ENCODE measurements at regions not wholly inside any gene's neighbourhood (a gene's known extent, or its start where the extent isn't known, plus 50 kb on each side); places are given as distances from the start of the nearest gene placed in this dataset.

DNA sequence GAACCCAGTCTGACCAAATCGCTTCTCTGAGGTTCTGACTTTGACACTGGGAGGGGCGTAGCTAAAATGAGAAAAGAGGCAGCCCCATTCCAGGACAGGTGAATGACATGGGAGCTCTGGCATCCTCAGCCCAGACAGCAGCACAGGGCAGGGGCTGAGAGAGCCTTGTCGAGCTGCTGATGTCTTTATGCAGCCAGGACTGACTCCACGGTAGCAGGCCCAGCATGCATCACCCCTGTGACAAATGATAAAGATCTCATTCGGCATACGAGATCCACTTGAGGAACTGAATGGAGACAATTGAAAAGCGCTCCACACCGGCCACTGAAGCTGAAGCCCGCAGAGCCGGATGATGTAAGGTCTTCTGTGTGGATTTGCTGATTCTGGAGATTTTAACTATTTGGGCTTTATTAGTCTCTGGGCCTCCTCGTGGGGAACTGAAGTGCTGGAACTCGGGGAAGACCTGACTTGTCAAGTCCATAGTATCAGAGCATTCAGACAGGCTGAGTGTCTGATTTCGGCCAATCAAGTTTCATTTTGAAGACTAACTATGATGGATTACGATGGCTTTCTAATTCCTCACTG is 56.9 kb upstream of the MAP1LC3B2 start:
- DNase-seq (ENCODE audit: extremely low read depth in 1 of 11, low read depth in 9 of 11, low spot score in 4 of 11), result no peak

DNA sequence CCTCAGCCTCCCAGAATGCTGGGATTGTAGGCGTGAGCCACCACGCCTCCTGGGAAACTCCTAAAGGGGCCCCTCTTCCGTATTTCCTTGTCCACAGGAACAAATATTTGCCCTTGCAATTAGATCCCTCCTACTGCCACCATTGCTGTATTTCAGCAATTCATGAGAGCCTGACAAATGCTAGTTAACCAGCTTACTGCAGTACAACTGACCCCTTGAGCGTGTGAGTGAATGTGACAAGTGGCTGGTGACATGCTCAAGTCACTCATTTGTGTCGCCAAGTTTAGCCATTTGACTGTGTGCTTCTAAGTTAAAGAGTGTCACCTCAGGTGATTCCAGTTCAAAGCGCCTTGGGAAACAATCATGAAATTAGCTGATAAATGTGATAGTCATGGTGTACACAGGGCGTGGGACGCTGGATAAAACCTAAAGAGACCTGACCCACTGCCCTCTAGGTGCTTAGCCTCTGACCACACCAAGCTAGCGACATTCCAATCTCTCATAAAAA is 56.1 kb upstream of the MAP1LC3B2 start:
- no peak for DNase-seq (ENCODE audit: extremely low read depth in 1 of 11, low read depth in 9 of 11, low spot score in 4 of 11)

DNA sequence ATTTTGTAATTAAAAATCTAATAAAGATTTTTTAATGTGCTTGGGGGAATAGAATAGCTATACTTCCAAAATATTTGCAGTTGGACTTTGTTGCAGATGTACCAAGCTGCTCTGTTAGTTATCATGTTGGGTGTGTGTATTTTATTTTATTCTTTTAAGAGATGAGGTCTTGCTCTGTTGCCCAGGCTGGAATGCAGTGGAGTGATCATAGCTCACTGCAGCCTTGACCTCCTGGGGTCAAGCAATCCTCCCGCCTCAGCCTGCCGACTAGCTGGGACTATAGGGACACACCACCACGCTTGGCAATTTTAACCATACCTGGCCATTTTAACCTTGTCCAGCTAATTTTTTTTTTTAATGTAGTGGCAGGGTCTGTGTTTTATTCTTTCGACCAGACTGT is 54.7 kb upstream of the MAP1LC3B2 start:
- no peak for DNase-seq (ENCODE audit: extremely low read depth in 1 of 11, low read depth in 9 of 11, low spot score in 4 of 11)

DNA sequence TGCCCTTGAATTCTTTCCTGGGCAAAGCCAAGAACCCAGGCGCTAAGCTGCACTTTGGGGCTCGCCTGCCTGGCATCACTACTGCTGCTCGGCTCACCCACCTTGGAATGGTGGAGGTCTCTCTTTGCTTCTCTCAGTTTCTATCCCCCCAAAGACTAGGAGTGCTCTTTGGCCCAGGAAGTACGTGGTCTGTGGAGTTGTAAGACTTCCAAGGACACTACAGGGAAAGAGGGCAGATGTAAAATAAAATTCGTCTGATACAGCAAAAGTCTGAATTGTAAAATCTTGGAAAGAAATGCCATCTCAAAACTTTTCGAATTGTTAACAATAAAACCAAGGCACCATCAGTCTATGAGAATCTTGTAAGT is 52.5 kb upstream of the MAP1LC3B2 start:
- no peak for DNase-seq (ENCODE audit: extremely low read depth in 1 of 11, low read depth in 9 of 11, low spot score in 4 of 11)

DNA sequence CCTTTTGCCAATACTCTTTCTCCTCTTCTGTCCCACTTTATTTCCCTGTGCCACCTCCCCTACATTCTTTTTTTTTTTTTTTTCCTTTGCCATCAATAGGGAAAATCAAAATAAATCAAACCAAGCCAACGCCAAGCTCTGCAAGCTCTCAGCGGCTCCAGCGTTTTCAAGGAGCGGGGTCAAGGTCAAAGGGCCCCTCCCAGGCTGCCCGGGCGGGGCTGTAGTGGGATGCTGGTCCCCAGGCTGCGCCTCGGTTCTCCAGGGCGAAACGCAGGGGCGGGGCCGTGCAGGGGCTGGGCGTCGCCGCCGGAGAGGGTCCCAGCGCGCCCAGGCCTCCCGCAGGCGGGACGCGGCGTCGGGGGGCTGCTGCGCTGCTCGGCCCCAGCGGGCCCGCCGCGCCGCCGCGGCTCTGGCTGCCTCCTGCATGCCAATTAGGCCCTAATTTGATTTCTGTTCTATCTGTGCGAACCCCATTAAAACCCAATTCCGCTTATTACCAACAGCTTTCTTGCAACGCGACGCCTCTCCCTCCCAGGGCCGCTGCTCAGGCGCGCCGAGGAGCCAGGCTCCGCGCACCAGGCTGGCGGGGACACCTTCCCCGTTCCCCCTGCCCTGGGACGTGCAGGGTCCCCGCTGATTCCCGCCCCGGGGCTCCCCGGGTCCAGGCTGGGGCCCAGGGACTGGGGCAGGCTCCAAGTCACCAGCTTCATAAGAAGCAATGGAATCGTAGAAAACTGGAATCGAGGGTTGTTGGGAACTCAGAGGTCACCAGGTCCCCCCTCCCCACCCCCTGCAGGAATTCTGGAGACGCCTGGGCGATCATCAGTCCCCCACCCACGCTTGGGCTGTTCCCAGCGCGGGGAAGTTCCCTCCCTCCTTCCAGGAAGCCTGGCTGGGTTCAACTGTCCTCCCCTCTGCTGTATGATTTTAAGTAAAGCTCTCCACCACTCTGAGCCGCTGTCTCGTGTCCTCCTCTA is 50.7 kb upstream of the MAP1LC3B2 start:
- DNase-seq (ENCODE audit: extremely low read depth in 1 of 11, low read depth in 9 of 11, low spot score in 4 of 11), result peak in 2 of 11 donors; percentile 50 to 63
